ENCODE measurements at regions not wholly inside any gene's neighbourhood (a gene's known extent, or its start where the extent isn't known, plus 50 kb on each side); places are given as distances from the start of the nearest gene placed in this dataset.
"Not testable (repeated sequence)": the region's sequence is repeated elsewhere in the genome, so short reads cannot be mapped to it uniquely, and the experiment has no call there.

DNA sequence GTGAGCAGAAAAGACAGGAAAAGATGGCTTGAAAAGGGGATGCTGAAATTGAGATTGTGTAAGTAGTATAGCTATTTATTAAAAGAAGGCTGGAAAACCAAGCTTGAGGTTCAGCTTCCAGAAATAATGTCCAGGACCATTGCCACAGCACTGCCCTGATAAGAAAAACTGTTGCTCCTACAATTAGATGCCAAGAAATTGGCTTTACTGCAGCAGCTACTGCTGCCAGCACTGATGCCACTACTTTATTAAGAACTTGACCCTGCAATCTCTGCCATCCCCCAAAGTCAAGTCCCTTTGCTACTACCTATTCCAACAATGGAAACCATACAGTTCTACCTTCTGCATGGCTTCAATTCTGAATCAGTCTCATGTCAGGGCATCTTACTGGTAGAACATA, 130.0 kb upstream of the VAMP7 start:
- H3K4me1 Mint-ChIP-seq = no peaks in the 10 kb centered on the region
- no peak overlapping the region for H3K4me3 Mint-ChIP-seq
- no peak overlapping the region for H3K27ac Mint-ChIP-seq
- H3K9me3 Mint-ChIP-seq = peaks cover 4% of the 10 kb centered on the region
- DNase-seq = no peak
- ChIA-PET POLR2A (no interaction called here), CTCF (no interaction called here)
- H3K27me3 Mint-ChIP-seq = no peaks in the 10 kb centered on the region
- no peaks in the 10 kb centered on the region for H3K36me3 Mint-ChIP-seq (ENCODE audit: low read depth)

DNA sequence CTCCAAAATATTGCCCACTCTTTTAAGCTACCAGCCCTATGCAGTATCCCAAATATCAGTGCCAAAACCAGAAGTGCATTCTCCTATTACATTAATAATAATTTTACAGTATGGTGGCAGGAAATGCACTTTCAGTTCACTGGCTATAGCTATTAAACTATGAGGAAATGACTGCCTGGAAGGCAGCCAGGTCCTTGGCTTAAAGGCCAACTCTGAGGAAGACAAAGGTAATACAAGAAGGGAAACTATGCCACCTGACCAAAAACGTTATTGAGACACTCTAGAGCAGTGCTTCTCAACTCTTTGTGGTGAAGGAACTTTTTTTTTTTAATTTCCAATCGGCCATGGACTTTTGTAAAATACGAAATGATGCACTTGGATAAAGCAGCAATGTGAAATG, 133.6 kb upstream of the VAMP7 start:
- Mint-ChIP-seq H3K4me3 (no peak overlapping the region), H3K27ac (no peak overlapping the region), H3K9me3 (peaks cover 4% of the 10 kb centered on the region), H3K36me3 (ENCODE audit: low read depth) (no peaks in the 10 kb centered on the region), H3K4me1 (no peaks in the 10 kb centered on the region), H3K27me3 (no peaks in the 10 kb centered on the region)
- DNase-seq = no peak
- ChIA-PET POLR2A (no interaction called here), CTCF (no interaction called here)

DNA sequence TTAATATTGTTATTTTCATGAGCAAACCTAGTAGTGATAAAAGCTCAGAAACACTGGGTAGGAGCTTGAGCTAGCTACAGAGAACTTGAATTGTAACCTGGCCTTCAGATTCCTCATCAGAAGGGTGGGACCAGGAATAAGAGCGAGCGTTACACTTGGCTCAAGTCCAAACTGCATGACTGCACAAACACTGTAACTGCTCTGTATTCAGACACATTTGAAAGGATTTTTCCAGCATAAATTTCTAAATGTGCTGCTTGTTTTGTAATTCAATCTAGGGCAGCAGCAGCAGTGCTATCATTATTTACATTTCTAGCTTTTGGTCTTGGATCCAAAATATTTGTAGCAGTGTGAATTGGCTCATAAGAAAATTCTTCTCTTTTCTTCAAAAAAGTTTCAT, 133.0 kb upstream of the TMLHE start:
- no peak for DNase-seq
- CTCF ChIA-PET = no interaction called here
- H3K9me3 Mint-ChIP-seq = peaks cover 4% of the 10 kb centered on the region
- no peaks in the 10 kb centered on the region for H3K4me1 Mint-ChIP-seq
- H3K27me3 Mint-ChIP-seq = no peaks in the 10 kb centered on the region
- H3K4me3 Mint-ChIP-seq = no peak overlapping the region
- no peaks in the 10 kb centered on the region for H3K36me3 Mint-ChIP-seq (ENCODE audit: low read depth)
- POLR2A ChIA-PET = no interaction called here
- no peak overlapping the region for H3K27ac Mint-ChIP-seq

DNA sequence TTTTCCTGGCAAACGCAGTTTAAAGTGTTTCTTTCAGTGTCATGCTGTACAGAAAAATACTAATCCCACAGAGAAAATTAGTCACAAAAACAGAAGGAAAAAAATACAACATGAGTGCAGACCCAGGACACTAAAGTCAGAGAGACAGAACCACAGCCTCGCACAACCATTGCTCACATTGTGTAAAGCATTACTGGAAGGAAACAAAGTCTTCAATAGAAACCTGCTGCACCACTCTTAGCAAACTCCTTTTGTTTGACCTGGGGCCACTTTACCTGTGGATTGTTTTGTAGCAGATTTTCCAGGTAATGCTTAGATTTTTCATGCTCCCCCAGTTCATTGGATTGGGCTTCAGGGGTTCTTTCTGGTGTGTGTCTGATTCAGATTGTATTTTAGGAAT, 131.8 kb upstream of the TMLHE start:
- no peaks in the 10 kb centered on the region for H3K36me3 Mint-ChIP-seq (ENCODE audit: low read depth)
- H3K4me3 Mint-ChIP-seq = no peak overlapping the region
- H3K9me3 Mint-ChIP-seq = peaks cover 6% of the 10 kb centered on the region
- POLR2A ChIA-PET = no interaction called here
- CTCF ChIA-PET = no interaction called here
- no peak overlapping the region for H3K27ac Mint-ChIP-seq
- no peaks in the 10 kb centered on the region for H3K27me3 Mint-ChIP-seq
- no peak for DNase-seq
- no peaks in the 10 kb centered on the region for H3K4me1 Mint-ChIP-seq

DNA sequence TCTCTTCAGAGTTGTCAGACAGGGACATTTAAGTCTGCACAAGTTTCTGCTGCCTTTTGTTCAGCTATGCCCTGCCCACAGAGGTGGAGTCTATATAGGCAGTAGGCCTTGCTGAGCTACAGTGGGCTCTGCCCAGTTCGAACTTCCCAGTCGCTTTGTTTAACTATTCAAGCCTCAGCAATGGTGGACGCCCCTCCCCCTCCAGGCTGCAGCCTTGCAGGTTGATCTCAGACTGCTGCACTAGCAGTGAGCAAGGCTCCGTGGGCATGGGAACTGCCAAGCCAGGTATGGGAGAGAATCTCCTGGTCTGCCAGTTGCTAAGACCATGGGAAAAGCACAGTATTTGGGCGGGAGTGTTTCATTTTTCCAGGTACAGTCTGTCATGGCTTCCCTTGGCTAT, 115.6 kb upstream of the TMLHE start:
- H3K4me3 Mint-ChIP-seq; POLR2A ChIA-PET; H3K27ac Mint-ChIP-seq; H3K9me3 Mint-ChIP-seq; H3K36me3 Mint-ChIP-seq (ENCODE audit: low read depth); H3K27me3 Mint-ChIP-seq; CTCF ChIA-PET; DNase-seq; H3K4me1 Mint-ChIP-seq: not testable (repeated sequence)

DNA sequence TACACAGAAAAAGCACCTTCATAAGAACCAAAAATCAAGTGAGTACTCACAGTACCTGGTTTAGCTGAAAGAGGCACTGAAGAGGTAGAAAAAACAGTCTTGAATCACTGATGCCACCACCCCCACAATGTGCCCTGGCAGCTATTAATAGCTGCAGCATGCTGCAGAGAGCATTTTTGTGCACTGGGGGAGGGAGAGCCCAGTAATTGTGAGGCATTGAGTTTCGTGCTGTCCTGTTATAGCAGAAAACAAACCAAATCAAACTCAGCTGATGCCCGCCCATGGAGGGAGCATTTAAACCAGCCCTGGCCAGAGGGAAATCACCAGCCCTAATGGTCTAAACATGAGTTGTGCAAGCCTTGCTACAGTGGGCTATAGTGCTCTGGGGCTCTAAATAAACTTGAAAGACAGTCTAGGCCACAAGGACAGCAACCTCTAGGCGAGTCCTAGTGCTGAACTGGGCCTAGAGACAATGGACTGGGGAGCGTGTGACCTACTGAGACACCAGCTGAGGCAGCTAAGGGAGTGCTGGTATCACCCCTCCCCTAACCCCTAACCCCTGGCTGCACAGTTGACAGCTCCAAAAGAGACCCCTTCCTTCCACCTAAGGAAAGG, 106.3 kb upstream of the TMLHE start:
- ChIA-PET POLR2A (no interaction called here), CTCF (no interaction called here)
- no peak overlapping the region for H3K27ac Mint-ChIP-seq
- H3K9me3 Mint-ChIP-seq = peaks cover 2% of the 10 kb centered on the region
- no peaks in the 10 kb centered on the region for H3K27me3 Mint-ChIP-seq
- no peak overlapping the region for H3K4me3 Mint-ChIP-seq
- no peaks in the 10 kb centered on the region for H3K4me1 Mint-ChIP-seq
- no peaks in the 10 kb centered on the region for H3K36me3 Mint-ChIP-seq (ENCODE audit: low read depth)
- no peak for DNase-seq

DNA sequence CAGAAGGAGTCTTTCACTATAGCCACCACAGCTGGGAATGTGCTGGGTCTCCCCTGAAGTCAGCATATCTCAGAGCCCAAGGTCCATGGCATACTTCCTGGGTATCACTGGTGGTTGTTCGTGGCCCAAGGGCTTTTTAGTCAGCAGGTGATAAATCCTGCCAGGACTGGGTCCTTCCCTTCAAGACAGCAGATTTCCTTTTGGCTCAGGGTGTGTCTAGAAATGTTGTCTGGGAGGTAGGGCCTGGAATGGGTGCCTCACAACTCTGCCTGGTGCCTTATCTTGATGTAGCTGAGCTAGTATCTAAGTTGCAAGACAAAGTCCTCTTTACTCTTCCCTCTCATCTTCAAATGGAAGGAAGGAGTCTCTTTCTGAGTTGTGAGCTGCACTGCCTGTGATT, 102.4 kb upstream of the TMLHE start:
- no peaks in the 10 kb centered on the region for H3K36me3 Mint-ChIP-seq (ENCODE audit: low read depth)
- no peak for DNase-seq
- no peak overlapping the region for H3K27ac Mint-ChIP-seq
- no peaks in the 10 kb centered on the region for H3K4me1 Mint-ChIP-seq
- CTCF ChIA-PET = no interaction called here
- POLR2A ChIA-PET = no interaction called here
- H3K9me3 Mint-ChIP-seq = peaks cover 2% of the 10 kb centered on the region
- no peak overlapping the region for H3K4me3 Mint-ChIP-seq
- no peaks in the 10 kb centered on the region for H3K27me3 Mint-ChIP-seq

DNA sequence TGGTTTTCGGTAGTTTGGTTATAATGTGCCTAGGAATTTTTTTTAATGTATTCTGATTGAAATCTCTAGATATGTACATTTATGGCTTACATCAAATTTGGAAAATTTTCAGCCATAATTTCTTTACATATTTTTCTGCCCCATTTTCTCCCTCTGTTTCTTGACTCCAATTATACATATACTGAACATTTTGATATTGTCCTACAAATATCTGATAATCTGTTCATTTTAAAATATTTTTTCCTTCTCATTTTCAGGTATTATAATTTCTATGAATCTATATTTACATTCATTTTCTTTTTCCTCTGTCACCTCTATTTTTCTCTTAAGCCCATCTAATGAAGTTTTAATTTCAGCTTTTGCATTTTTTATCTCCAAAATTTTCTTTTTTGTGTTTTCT, 82.7 kb upstream of the TMLHE start:
- POLR2A ChIA-PET = no interaction called here
- Mint-ChIP-seq H3K9me3 (no peaks in the 10 kb centered on the region), H3K27ac (no peak overlapping the region), H3K4me3 (no peak overlapping the region), H3K4me1 (no peaks in the 10 kb centered on the region), H3K36me3 (ENCODE audit: low read depth) (no peaks in the 10 kb centered on the region), H3K27me3 (no peaks in the 10 kb centered on the region)
- CTCF ChIA-PET = no interaction called here
- DNase-seq = no peak

DNA sequence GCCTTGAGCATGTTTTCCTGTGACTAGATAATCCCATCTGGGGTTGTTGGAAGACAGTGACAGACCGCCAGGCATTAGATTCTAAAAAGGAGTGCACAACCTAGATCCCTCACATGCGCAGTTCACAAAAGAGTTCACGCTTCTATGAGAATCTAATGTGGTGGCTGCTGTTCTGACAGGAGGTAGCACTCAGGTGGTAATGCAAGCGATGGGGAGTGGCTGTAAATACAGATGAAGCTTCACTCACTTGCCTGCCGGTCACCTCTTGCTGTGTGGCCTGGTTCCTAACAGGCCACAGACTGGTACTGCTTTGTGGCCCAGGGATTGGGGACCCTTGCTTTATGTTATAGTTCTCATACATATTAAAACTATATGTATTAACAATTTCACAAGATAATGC, 81.9 kb upstream of the TMLHE start:
- no peaks in the 10 kb centered on the region for H3K9me3 Mint-ChIP-seq
- no peak overlapping the region for H3K27ac Mint-ChIP-seq
- H3K27me3 Mint-ChIP-seq = no peaks in the 10 kb centered on the region
- DNase-seq = no peak
- no peak overlapping the region for H3K4me3 Mint-ChIP-seq
- no peaks in the 10 kb centered on the region for H3K36me3 Mint-ChIP-seq (ENCODE audit: low read depth)
- H3K4me1 Mint-ChIP-seq = no peaks in the 10 kb centered on the region
- ChIA-PET CTCF (no interaction called here), POLR2A (no interaction called here)

DNA sequence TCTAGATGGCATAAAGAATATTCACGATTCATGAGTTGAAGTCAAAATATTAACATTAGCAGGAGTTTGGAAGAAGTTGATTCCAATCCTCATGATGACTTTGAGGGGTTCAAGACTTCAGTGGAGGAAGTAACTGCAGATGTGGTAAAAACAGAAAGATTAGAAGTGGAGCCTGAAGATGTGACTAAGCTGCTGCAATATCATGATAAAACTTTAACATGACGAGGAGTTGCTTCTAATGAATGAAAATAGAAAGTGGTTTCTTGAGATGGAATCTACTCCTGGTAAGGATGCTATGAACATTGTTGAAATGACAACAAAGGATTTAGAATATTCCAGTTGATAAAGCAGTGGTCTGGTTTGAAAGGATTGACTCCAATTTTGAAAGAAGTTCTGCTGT, 70.1 kb upstream of the TMLHE start:
- Mint-ChIP-seq H3K27ac (no peak overlapping the region), H3K9me3 (no peaks in the 10 kb centered on the region)
- POLR2A ChIA-PET = no interaction called here

DNA sequence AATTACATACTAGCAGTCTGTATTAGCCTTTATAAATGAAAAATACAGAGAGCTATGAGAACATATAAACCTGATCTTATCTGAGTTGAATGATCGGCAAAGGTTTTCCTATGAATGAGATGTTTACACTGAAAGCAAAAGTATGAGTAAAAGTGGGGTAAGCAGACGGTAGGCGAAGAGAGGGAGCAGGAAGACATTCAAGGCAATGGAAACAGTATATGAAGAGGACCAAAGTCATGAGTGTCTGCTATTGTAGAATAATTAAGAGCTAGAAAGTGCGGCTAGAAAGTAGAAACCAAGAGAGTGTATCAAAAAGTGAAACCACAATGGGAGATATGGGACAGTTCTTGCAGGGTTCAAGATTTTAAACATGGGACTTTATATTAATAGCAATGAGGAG, 67.0 kb upstream of the TMLHE start:
- Mint-ChIP-seq H3K4me3 (no peak overlapping the region), H3K36me3 (ENCODE audit: low read depth) (no peaks in the 10 kb centered on the region), H3K27ac (no peak overlapping the region), H3K4me1 (peaks cover 4% of the 10 kb centered on the region), H3K9me3 (no peaks in the 10 kb centered on the region), H3K27me3 (no peaks in the 10 kb centered on the region)
- CTCF ChIA-PET = no interaction called here
- DNase-seq = no peak
- POLR2A ChIA-PET = no interaction called here

More for the DNA sequence above, 70.1 kb upstream of the TMLHE start:
- no peak overlapping the region for H3K4me3 Mint-ChIP-seq
- no peaks in the 10 kb centered on the region for H3K27me3 Mint-ChIP-seq
- DNase-seq = no peak
- H3K4me1 Mint-ChIP-seq = peaks cover 4% of the 10 kb centered on the region
- CTCF ChIA-PET = no interaction called here
- no peaks in the 10 kb centered on the region for H3K36me3 Mint-ChIP-seq (ENCODE audit: low read depth)

DNA sequence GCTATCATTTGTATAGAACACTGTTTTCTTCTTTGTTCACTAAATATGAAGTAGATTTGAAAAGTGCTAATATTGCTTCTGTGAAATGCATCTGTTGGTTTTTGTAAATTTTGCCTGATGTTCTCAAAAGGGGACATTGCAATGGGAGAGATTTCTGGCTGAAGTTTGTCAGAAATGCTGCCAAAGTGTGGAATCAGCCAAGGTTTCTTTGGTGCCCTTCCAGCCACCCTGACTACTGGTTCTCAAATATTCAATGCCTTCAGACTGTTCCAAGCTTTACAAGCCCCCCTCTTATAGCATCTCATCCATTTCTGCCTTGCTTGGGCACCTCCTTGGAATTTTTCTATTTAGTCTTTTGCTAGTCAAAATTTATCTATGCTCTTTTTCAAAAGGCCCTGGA, 60.6 kb upstream of the TMLHE start:
- POLR2A ChIA-PET = no interaction called here
- no peaks in the 10 kb centered on the region for H3K4me1 Mint-ChIP-seq
- CTCF ChIA-PET = no interaction called here

DNA sequence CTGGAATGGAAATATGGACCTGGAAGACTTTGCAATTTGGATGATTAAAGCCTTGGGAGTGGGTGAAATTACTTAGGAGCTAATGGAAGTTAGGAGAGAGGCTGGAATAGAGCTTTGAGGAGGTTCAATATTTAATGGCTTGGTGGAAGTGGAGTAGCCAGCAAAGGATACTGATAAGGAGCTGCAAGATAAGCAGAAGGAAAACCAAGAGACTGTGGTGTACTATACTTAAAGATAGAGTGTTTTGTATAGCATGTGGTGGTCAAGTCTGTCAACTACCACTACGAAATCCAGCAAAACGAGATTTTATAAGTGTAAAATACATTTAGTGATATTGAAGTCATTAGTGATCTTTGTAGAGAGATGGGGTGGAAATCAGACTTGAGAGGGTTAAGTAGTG, 54.0 kb upstream of the TMLHE start:
- no peak overlapping the region for H3K27ac Mint-ChIP-seq
- no peak overlapping the region for H3K4me3 Mint-ChIP-seq
- no peaks in the 10 kb centered on the region for H3K27me3 Mint-ChIP-seq
- CTCF ChIA-PET = no interaction called here
- H3K4me1 Mint-ChIP-seq = no peaks in the 10 kb centered on the region
- DNase-seq = no peak
- no peaks in the 10 kb centered on the region for H3K36me3 Mint-ChIP-seq (ENCODE audit: low read depth)
- no peaks in the 10 kb centered on the region for H3K9me3 Mint-ChIP-seq
- POLR2A ChIA-PET = no interaction called here

More for the DNA sequence above, 60.6 kb upstream of the TMLHE start:
- Mint-ChIP-seq H3K9me3 (no peaks in the 10 kb centered on the region), H3K27me3 (no peaks in the 10 kb centered on the region), H3K27ac (no peak overlapping the region), H3K36me3 (ENCODE audit: low read depth) (no peaks in the 10 kb centered on the region), H3K4me3 (no peak overlapping the region)
- no peak for DNase-seq

Data from activated CD4-positive, alpha-beta memory T cell treated with anti-CD3 and anti-CD28 coated beads, Interleukin-2, amount 10 ng/mL, durations not matched to agents 7 days and 5 days (primary cell).